Neural cell (in vitro differentiated cells): ENCODE measurements at regions not wholly inside any gene's neighbourhood (a gene's known extent, or its start where the extent isn't known, plus 50 kb on each side); places are given as distances from the start of the nearest gene placed in this dataset.

Experiments used
- H2AFZ ChIP-seq: fragments of 200-600, 300-800 bp; sonication (generic), shearing (Covaris generic); 2 replicates; pipeline ENCODE4 v1.6.0; 2014; ENCODE audit warnings: low read depth, mild to moderate bottlenecking, antibody characterized with exemption, low read length, moderate library complexity
- H3F3A ChIP-seq: fragments of 200-600 bp; shearing (Covaris generic); 2 replicates; pipeline ENCODE4 v1.6.1; 2016; ENCODE audit warnings: mild to moderate bottlenecking, moderate library complexity, mixed read lengths, antibody characterized with exemption, low read length; ENCODE audit not compliant: insufficient read depth, poor library complexity, severe bottlenecking
- H3K27ac ChIP-seq: fragments of 200-600, 300-800 bp; sonication (generic), shearing (Covaris generic); 2 replicates; pipeline ENCODE4 v1.5.1; 2014; ENCODE audit warnings: mild to moderate bottlenecking, low read length, moderate library complexity
- H3K27me3 ChIP-seq: fragments of 300-800, 200-600 bp; sonication (generic), shearing (Covaris generic); 2 replicates; pipeline ENCODE4 v1.6.0; 2014; ENCODE audit warnings: mild to moderate bottlenecking, low read depth, low read length, moderate library complexity; ENCODE audit not compliant: insufficient read depth
- H3K36me3 ChIP-seq: fragments of 300-800, 200-600 bp; sonication (generic), shearing (Covaris generic); 2 replicates; pipeline ENCODE4 v1.5.1; 2014; ENCODE audit warnings: mild to moderate bottlenecking, antibody characterized with exemption, low read length, moderate library complexity; ENCODE audit not compliant: insufficient read depth
- H3K4me2 ChIP-seq: fragments of 300-800, 200-600 bp; sonication (generic), shearing (Covaris generic); 2 replicates; pipeline ENCODE4 v1.6.0; 2014; ENCODE audit warnings: mild to moderate bottlenecking, low read length
- H3K4me3 ChIP-seq: fragments of 300-800, 200-600 bp; sonication (generic), shearing (Covaris generic); 2 replicates; pipeline ENCODE4 v1.5.1; 2014; ENCODE audit warnings: mild to moderate bottlenecking, low read length, moderate library complexity
- H3K79me2 ChIP-seq: fragments of 200-600 bp; shearing (Covaris generic); replicated peaks from 2 replicates; pipeline ENCODE4 v1.6.0; 2014; ENCODE audit warnings: mild to moderate bottlenecking, low read length, moderate library complexity; ENCODE audit not compliant: insufficient read depth
- H3K9ac ChIP-seq: fragments of 300-800, 200-600 bp; sonication (generic), shearing (Covaris generic); 2 replicates; pipeline ENCODE4 v1.6.1; 2016; ENCODE audit warnings: mild to moderate bottlenecking, low read length, mixed read lengths
- H3K9me2 ChIP-seq: fragments of 200-600 bp; shearing (Covaris generic); 2 replicates; pipeline ENCODE4 v1.6.1; 2016; ENCODE audit warnings: mild to moderate bottlenecking, low read length, mixed read lengths; ENCODE audit not compliant: insufficient read depth
- H3K9me3 ChIP-seq: fragments of 200-600, 300-800 bp; sonication (generic), shearing (Covaris generic); 2 replicates; pipeline ENCODE4 v1.6.1; 2016; ENCODE audit warnings: mild to moderate bottlenecking, mixed run types, low read length, moderate library complexity, mixed read lengths
- H4K20me1 ChIP-seq: fragments of 200-600 bp; shearing (Covaris generic); 2 replicates; pipeline ENCODE4 v1.6.1; 2016; ENCODE audit warnings: mild to moderate bottlenecking, mixed run types; ENCODE audit not compliant: insufficient read depth
- CTCF ChIP-seq: fragments of 450-650 bp; IDR thresholded peaks from 2 replicates; pipeline ENCODE4 v1.5.1; 2014; ENCODE audit warnings: antibody characterized with exemption, mild to moderate bottlenecking, moderate library complexity; ENCODE audit not compliant: poor library complexity, severe bottlenecking
- EP300 ChIP-seq: fragments of 450-650 bp; conservative IDR thresholded peaks from 2 replicates; pipeline ENCODE4 v1.6.1; 2014; ENCODE audit warnings: antibody characterized with exemption, mild to moderate bottlenecking, moderate library complexity; ENCODE audit not compliant: poor library complexity, severe bottlenecking
- EZH2 ChIP-seq: fragments of 200-600, 300-800 bp; shearing (Covaris generic), sonication (generic); IDR thresholded peaks from 2 replicates; pipeline ENCODE4 v1.6.1; 2014; ENCODE audit warnings: antibody characterized with exemption, low read length, borderline replicate concordance, mild to moderate bottlenecking; ENCODE audit not compliant: insufficient read depth, poor library complexity, severe bottlenecking
- MXI1 ChIP-seq: fragments of 450-650 bp; conservative IDR thresholded peaks from 2 replicates; pipeline ENCODE4 v1.6.1; 2014; ENCODE audit warnings: antibody characterized with exemption, mild to moderate bottlenecking; ENCODE audit not compliant: poor library complexity, severe bottlenecking
- POLR2AphosphoS5 ChIP-seq: IDR thresholded peaks from 2 replicates; pipeline ENCODE4 v1.6.1; 2012
- RAD21 ChIP-seq: fragments of 450-650 bp; conservative IDR thresholded peaks from 2 replicates; pipeline ENCODE4 v1.6.1; 2014; ENCODE audit warnings: antibody characterized with exemption, mild to moderate bottlenecking, moderate library complexity
- REST ChIP-seq: IDR thresholded peaks from 2 replicates; pipeline ENCODE4 v1.6.1; 2012; ENCODE audit warnings: borderline replicate concordance
- SMC3 ChIP-seq: fragments of 450-650 bp; conservative IDR thresholded peaks from 2 replicates; pipeline ENCODE4 v1.6.1; 2014; ENCODE audit warnings: antibody characterized with exemption, mild to moderate bottlenecking, moderate library complexity; ENCODE audit not compliant: poor library complexity
- TAF1 ChIP-seq: IDR thresholded peaks from 2 replicates; pipeline ENCODE4 v1.6.1; 2012; ENCODE audit warnings: low read depth

- no peaks in the 10 kb centered on the region for H3K9me3 ChIP-seq
- TF ChIP-seq TAF1, result no peak
- no peak for TF ChIP-seq RAD21
- TF ChIP-seq EZH2, result no peak
- no peak for TF ChIP-seq SMC3
- TF ChIP-seq MXI1, result no peak
- no peak for TF ChIP-seq REST
- TF ChIP-seq CTCF, result no peak
- no peak for TF ChIP-seq POLR2AphosphoS5
- TF ChIP-seq EP300, result no peak
- H3K27me3 ChIP-seq, result no peaks in the 10 kb centered on the region
- no peak overlapping the region for H3K27ac ChIP-seq
- H3K4me3 ChIP-seq, result no peak overlapping the region
- no peak overlapping the region for H3K9ac ChIP-seq
- no peak overlapping the region for H3K4me2 ChIP-seq
- H2AFZ ChIP-seq, result no peak overlapping the region
- H3K79me2 ChIP-seq, result no peaks in the 10 kb centered on the region
- H4K20me1 ChIP-seq, result no peaks in the 10 kb centered on the region
- H3K36me3 ChIP-seq, result no peaks in the 10 kb centered on the region
- H3K9me2 ChIP-seq, result no peaks in the 10 kb centered on the region
- no peaks in the 10 kb centered on the region for H3F3A ChIP-seq
These were observed 323.4 kb upstream of the PLSCR5 start for GRCh38 chr3:146928421-146929059.

- no peaks in the 10 kb centered on the region for H3F3A ChIP-seq
- no peak for TF ChIP-seq SMC3
- no peak for TF ChIP-seq EZH2
- TF ChIP-seq RAD21, result no peak
- no peak for TF ChIP-seq TAF1
- no peak for TF ChIP-seq CTCF
- no peak for TF ChIP-seq MXI1
- TF ChIP-seq POLR2AphosphoS5, result no peak
- no peak for TF ChIP-seq REST
- no peak for TF ChIP-seq EP300
- no peak overlapping the region for H3K4me3 ChIP-seq
- no peaks in the 10 kb centered on the region for H3K27me3 ChIP-seq
- no peaks in the 10 kb centered on the region for H3K9me3 ChIP-seq
- no peaks in the 10 kb centered on the region for H4K20me1 ChIP-seq
- no peaks in the 10 kb centered on the region for H3K9me2 ChIP-seq
- no peaks in the 10 kb centered on the region for H3K36me3 ChIP-seq
- no peak overlapping the region for H2AFZ ChIP-seq
- no peak overlapping the region for H3K27ac ChIP-seq
- H3K4me2 ChIP-seq, result no peak overlapping the region
- no peaks in the 10 kb centered on the region for H3K79me2 ChIP-seq
- H3K9ac ChIP-seq, result no peak overlapping the region
These were observed 316.5 kb upstream of the PLSCR5 start for GRCh38 chr3:146921693-146922092.
